ENCODE measurements at regions not wholly inside any gene's neighbourhood (a gene's known extent, or its start where the extent isn't known, plus 50 kb on each side); places are given as distances from the start of the nearest gene placed in this dataset.

- Histone ChIP-seq H3K23me2 (ENCODE audit: insufficient read length, low read depth, low read length, poor library complexity, severe bottlenecking) (no peaks in the 10 kb centered on the region), H3K79me1 (ENCODE audit: insufficient read depth, low read depth, low read length, poor library complexity, severe bottlenecking) (no peaks in the 10 kb centered on the region), H3K79me2 (ENCODE audit: insufficient read depth, low read length) (no peaks in the 10 kb centered on the region), H2BK12ac (ENCODE audit: insufficient read length, low read depth, low read length) (no peak overlapping the region), H3K23ac (ENCODE audit: insufficient read length, low read depth, low read length) (no peak overlapping the region), H3K9me3 (ENCODE audit: control insufficient read depth, low read depth, low read length) (no peaks in the 10 kb centered on the region), H4K8ac (replicated peaks; ENCODE audit: insufficient read length, low read depth, low read length) (no peak overlapping the region), H3K27ac (ENCODE audit: insufficient read length, low read depth, low read length) (no peak overlapping the region), H3K4ac (ENCODE audit: low read depth, low read length) (no peak overlapping the region), H3K9ac (ENCODE audit: extremely low read depth, insufficient read length, low read length) (no peak overlapping the region), H2AFZ (ENCODE audit: low read length) (no peak overlapping the region), H4K20me1 (ENCODE audit: control insufficient read depth, insufficient read depth, insufficient read length) (no peaks in the 10 kb centered on the region), H2BK20ac (ENCODE audit: low read depth, low read length, poor library complexity, severe bottlenecking) (no peak overlapping the region), H3K56ac (ENCODE audit: insufficient read length, low read depth, low read length) (no peak overlapping the region), H2AK5ac (ENCODE audit: insufficient read length, low read length) (no peak overlapping the region), H2BK5ac (ENCODE audit: insufficient read length, low read length) (no peak overlapping the region), H3K4me2 (ENCODE audit: insufficient read depth, insufficient read length, low read length) (no peak overlapping the region), H3K4me1 (ENCODE audit: insufficient read depth, low read length) (no peaks in the 10 kb centered on the region), H3T11ph (ENCODE audit: low read length) (no peak overlapping the region), H4K91ac (ENCODE audit: insufficient read length, low read depth, low read length) (no peak overlapping the region), H4K5ac (ENCODE audit: insufficient read length, low read depth, low read length) (no peak overlapping the region), H3K14ac (ENCODE audit: insufficient read depth, low read length) (no peak overlapping the region), H3K27me3 (ENCODE audit: insufficient read depth, low read length) (no peaks in the 10 kb centered on the region), H3K18ac (ENCODE audit: insufficient read length, low read depth, low read length) (no peak overlapping the region), H2BK15ac (ENCODE audit: low read depth, low read length) (no peak overlapping the region), H2BK120ac (ENCODE audit: low read depth, low read length, poor library complexity, severe bottlenecking) (no peak overlapping the region)
- DNase-seq: peak; percentile 30
- TF ChIP-seq, protein P1, sequence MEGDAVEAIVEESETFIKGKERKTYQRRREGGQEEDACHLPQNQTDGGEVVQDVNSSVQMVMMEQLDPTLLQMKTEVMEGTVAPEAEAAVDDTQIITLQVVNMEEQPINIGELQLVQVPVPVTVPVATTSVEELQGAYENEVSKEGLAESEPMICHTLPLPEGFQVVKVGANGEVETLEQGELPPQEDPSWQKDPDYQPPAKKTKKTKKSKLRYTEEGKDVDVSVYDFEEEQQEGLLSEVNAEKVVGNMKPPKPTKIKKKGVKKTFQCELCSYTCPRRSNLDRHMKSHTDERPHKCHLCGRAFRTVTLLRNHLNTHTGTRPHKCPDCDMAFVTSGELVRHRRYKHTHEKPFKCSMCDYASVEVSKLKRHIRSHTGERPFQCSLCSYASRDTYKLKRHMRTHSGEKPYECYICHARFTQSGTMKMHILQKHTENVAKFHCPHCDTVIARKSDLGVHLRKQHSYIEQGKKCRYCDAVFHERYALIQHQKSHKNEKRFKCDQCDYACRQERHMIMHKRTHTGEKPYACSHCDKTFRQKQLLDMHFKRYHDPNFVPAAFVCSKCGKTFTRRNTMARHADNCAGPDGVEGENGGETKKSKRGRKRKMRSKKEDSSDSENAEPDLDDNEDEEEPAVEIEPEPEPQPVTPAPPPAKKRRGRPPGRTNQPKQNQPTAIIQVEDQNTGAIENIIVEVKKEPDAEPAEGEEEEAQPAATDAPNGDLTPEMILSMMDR (conservative IDR thresholded peaks at IDR 0.05): peak; percentile 36; the same call in 2 of the 3 replicates
- WGBS (ENCODE audit: extremely low coverage, insufficient read length, low lambda C conversion rate): no CpG with 5 or more reads among the region's 1 CpG
- peaks cover 0 to 5% (median 0%) of the 10 kb centered on the region in 3 experiments; a peak in 2 of 7 replicates for H3K36me3 Mint-ChIP-seq (ENCODE audit: insufficient read depth in 1 of 3, low read depth in 3 of 3)
- no peak overlapping the region for H3K4me3 Mint-ChIP-seq
- no peaks in the 10 kb centered on the region; the same call in 1 of the 2 replicates for H3K27me3 Mint-ChIP-seq (ENCODE audit: low read depth)
- H3K4me1 Mint-ChIP-seq: no peaks in the 10 kb centered on the region
- H3K9me3 Mint-ChIP-seq: peaks cover 0 to 2% of the 10 kb centered on the region in 2 experiments; a peak in 3 of 5 replicates
- H3K27ac Mint-ChIP-seq: no peak overlapping the region
These were observed 125.1 kb upstream of the KCND3 start for GRCh38 chr1:112114540-112114939.

Measured in H9 (cell line).